Esophagus muscularis mucosa (tissue), 4 donors: ENCODE measurements at regions not wholly inside any gene's neighbourhood (a gene's known extent, or its start where the extent isn't known, plus 50 kb on each side); places are given as distances from the start of the nearest gene placed in this dataset.
"Not testable (repeated sequence)": the region's sequence is repeated elsewhere in the genome, so short reads cannot be mapped to it uniquely, and the experiment has no call there.

ENCODE experiments used
- DNase-seq: peaks from one replicate; pipeline ENCODE4 v3.0.0-alpha.2; 2017; ENCODE audit errors: extremely low spot score
- H3K27ac ChIP-seq, 4 donors: fragments of 200-600 bp; sonication (generic); replicated peaks in 1 of 4; 1 replicate in 3 of 4; 2 replicates in 1 of 4; pipeline ENCODE4 v1.5.1; 2016 to 2019; ENCODE audit warnings: mild to moderate bottlenecking in 1 of 4
- H3K27me3 ChIP-seq, 4 donors: fragments of 200-600 bp; sonication (generic); one replicate each; pipeline versions ENCODE4 v1.5.1 to v1.6.0; 2016 to 2019
- H3K36me3 ChIP-seq, 4 donors: fragments of 200-600 bp; sonication (generic); one replicate each; pipeline ENCODE4 v1.5.1; 2016 to 2019
- H3K4me1 ChIP-seq, 4 donors: fragments of 200-600 bp; sonication (generic); one replicate each; pipeline ENCODE4 v1.5.1; 2016 to 2019
- H3K4me3 ChIP-seq, 4 donors: fragments of 200-600 bp; sonication (generic); 1 replicate in 2 of 4; 2 replicates in 2 of 4; pipeline ENCODE4 v1.5.1; 2016 to 2019; ENCODE audit warnings: mild to moderate bottlenecking in 4 of 4, moderate library complexity in 1 of 4
- H3K9me3 ChIP-seq, 4 donors: fragments of 200-600 bp; sonication (generic); 1 replicate in 3 of 4; 2 replicates in 1 of 4; pipeline ENCODE4 v1.5.1; 2016 to 2019
- EP300 ChIP-seq: sonication (generic); formaldehyde crosslinking; IDR thresholded peaks from one replicate; pipeline ENCODE4 v1.6.1; 2017; ENCODE audit warnings: antibody characterized with exemption
- POLR2A ChIP-seq: fragments of 450-650 bp; IDR thresholded peaks from one replicate; pipeline ENCODE4 v1.6.1; 2017; ENCODE audit warnings: antibody characterized with exemption, moderate library complexity, mild to moderate bottlenecking, low read depth
- POLR2AphosphoS5 ChIP-seq, 2 donors: sonication (generic); formaldehyde crosslinking; IDR thresholded peaks; one replicate each; pipeline ENCODE4 v1.6.1; 2017; ENCODE audit warnings: antibody characterized with exemption in 2 of 2
- WGBS: methylation state at CpG from one replicate; pipeline ENCODE4 v1.1.5; 2018; 5-methylcytosine and 5-hydroxymethylcytosine counted together
- intact Hi-C: fragments of 100-400 bp; cut with DNase I; formaldehyde crosslinking; loops from one replicate; pipeline ENCODE4 v1.15.1; 2023
- TF ChIP-seq, protein P1 (sequence below), 3 experiments: fragments of 200-600 bp in 2 of 3; fragments of 450-650 bp in 1 of 3; sonication (generic) in 2 of 3; IDR thresholded peaks; one replicate each; pipeline ENCODE4 v1.5.1; 2017 to 2019; ENCODE audit warnings: antibody characterized with exemption in 3 of 3, mild to moderate bottlenecking in 2 of 3, moderate library complexity in 1 of 3

GRCh38 chr6:71090217-71090616, 133.4 kb upstream of the B3GAT2 start:
- TF ChIP-seq POLR2AphosphoS5 (IDR thresholded peaks at IDR 0.05) = no peak

GRCh38 chr6:71091167-71091566, 134.3 kb upstream of the B3GAT2 start:
- no peaks in the 10 kb centered on the region for H3K9me3 ChIP-seq
- H3K36me3 ChIP-seq = no peaks in the 10 kb centered on the region
- no peak for DNase-seq
- no peaks in the 10 kb centered on the region for H3K4me1 ChIP-seq
- TF ChIP-seq, protein P1, sequence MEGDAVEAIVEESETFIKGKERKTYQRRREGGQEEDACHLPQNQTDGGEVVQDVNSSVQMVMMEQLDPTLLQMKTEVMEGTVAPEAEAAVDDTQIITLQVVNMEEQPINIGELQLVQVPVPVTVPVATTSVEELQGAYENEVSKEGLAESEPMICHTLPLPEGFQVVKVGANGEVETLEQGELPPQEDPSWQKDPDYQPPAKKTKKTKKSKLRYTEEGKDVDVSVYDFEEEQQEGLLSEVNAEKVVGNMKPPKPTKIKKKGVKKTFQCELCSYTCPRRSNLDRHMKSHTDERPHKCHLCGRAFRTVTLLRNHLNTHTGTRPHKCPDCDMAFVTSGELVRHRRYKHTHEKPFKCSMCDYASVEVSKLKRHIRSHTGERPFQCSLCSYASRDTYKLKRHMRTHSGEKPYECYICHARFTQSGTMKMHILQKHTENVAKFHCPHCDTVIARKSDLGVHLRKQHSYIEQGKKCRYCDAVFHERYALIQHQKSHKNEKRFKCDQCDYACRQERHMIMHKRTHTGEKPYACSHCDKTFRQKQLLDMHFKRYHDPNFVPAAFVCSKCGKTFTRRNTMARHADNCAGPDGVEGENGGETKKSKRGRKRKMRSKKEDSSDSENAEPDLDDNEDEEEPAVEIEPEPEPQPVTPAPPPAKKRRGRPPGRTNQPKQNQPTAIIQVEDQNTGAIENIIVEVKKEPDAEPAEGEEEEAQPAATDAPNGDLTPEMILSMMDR (IDR thresholded peaks at IDR 0.05) = no peak
- no peak for TF ChIP-seq POLR2A
- no peak for TF ChIP-seq POLR2AphosphoS5 (IDR thresholded peaks at IDR 0.05)
- no peak for TF ChIP-seq EP300
- intact Hi-C loops = no loop called here
- H3K27ac ChIP-seq = no peak overlapping the region
- H3K4me3 ChIP-seq = no peak overlapping the region
- H3K27me3 ChIP-seq = no peaks in the 10 kb centered on the region
- WGBS = 70% methylated on average over 5 of the region's 5 CpGs

More at GRCh38 chr6:71090217-71090616, 133.4 kb upstream of the B3GAT2 start:
- Histone ChIP-seq H3K4me1 (no peaks in the 10 kb centered on the region), H3K4me3 (no peak overlapping the region), H3K27ac (no peak overlapping the region), H3K36me3 (no peaks in the 10 kb centered on the region), H3K27me3 (no peaks in the 10 kb centered on the region), H3K9me3 (no peaks in the 10 kb centered on the region)
- no peak for DNase-seq
- WGBS = 93% methylated on average over 4 of the region's 4 CpGs
- intact Hi-C loops = no loop called here

DNA sequence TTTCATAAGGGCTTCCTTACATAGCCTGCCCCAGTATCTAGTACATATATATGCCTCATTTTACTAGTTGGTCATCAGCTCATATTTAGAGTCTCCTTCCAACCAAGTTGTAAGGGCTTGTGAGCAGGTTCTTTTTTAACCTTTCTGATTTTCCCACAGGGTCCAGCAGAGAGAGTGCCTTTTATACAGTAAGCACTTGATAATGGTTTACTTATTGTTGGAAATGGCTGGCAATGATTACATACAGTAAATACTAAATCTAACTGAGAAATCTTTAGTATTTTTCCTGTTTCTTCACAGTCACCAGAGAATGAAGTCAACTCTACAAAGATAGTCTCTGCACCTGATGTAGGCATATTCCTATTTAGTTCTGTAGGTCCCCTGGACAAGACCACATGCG, 135.1 kb upstream of the B3GAT2 start:
- 0% methylated on average over 1 of the region's 1 CpG for WGBS
- Histone ChIP-seq H3K27ac (no peak overlapping the region), H3K36me3 (no peaks in the 10 kb centered on the region), H3K4me3 (no peak overlapping the region), H3K27me3 (no peaks in the 10 kb centered on the region), H3K9me3 (no peaks in the 10 kb centered on the region), H3K4me1 (no peaks in the 10 kb centered on the region)
- TF ChIP-seq EP300 (no peak), POLR2A (no peak), POLR2AphosphoS5 (IDR thresholded peaks at IDR 0.05) (no peak)
- TF ChIP-seq, protein P1 (IDR thresholded peaks at IDR 0.05) = no peak
- intact Hi-C loops = no loop called here
- no peak for DNase-seq

DNA sequence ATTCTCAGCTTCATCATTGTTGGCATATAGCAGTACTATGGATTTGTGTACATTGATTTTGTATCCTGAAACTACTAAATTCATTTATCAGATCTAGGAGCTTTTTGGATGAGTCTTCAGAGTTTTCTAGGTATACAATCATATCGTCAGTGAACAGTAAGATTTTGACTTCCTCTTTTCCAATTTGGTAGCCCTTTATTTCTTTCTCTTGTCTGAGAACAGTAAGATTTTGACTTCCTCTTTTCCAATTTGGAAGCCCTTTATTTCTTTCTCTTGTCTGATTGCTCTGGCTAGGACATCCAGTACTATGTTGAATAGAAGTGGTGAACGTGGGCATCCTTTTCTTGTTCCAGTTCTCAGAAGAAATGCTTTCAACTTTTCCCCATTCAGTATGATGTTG, 140.4 kb upstream of the B3GAT2 start:
- H3K4me1 ChIP-seq, H3K27ac ChIP-seq, H3K4me3 ChIP-seq, intact Hi-C loops, H3K36me3 ChIP-seq, DNase-seq, H3K27me3 ChIP-seq: not testable (repeated sequence)
- 76% methylated on average over 2 of the region's 2 CpGs for WGBS
- H3K9me3 ChIP-seq = peaks cover 0 to 17% (median 11%) of the 10 kb centered on the region in 4 donors

GRCh38 chr6:71099649-71100048, 142.8 kb upstream of the B3GAT2 start:
- Histone ChIP-seq H3K4me1 (no peaks in the 10 kb centered on the region), H3K9me3 (peaks cover 0 to 17% (median 11%) of the 10 kb centered on the region in 4 donors), H3K27me3 (no peaks in the 10 kb centered on the region), H3K27ac (no peak overlapping the region), H3K4me3 (no peak overlapping the region), H3K36me3 (no peaks in the 10 kb centered on the region)
- intact Hi-C loops = no loop called here
- WGBS = 74% methylated on average over 1 of the region's 1 CpG
- no peak for DNase-seq
- TF ChIP-seq POLR2AphosphoS5 (IDR thresholded peaks at IDR 0.05) (no peak), POLR2A (no peak)
- TF ChIP-seq, protein P1 (IDR thresholded peaks at IDR 0.05) = no peak

DNA sequence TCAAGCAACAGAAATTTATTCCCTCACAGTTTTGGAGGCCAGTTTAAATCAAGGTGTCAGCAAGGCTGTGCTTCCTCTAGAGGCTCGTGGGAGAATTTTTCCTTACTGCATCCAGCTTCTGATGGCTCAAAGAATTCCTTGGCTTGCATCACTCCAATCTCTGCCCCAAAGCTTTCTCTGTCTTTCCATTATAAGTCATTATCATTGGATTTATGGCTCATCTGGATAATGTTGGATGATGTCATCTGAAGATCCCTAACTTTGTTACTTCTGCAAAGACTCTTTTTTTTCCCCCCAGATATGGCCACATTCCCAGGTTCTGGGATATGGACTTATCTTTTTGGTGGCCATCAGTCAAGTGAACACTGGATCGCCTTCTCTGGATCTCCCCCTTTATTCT, 146.3 kb upstream of the B3GAT2 start:
- Histone ChIP-seq H3K9me3 (peaks cover 0 to 17% (median 11%) of the 10 kb centered on the region in 4 donors), H3K4me3 (no peak overlapping the region), H3K27ac (no peak overlapping the region), H3K36me3 (no peaks in the 10 kb centered on the region), H3K4me1 (peaks cover 10 to 21% (median 20%) of the 10 kb centered on the region in 4 donors), H3K27me3 (no peaks in the 10 kb centered on the region)
- TF ChIP-seq EP300 = no peak
- no peak for TF ChIP-seq POLR2AphosphoS5 (IDR thresholded peaks at IDR 0.05)
- TF ChIP-seq, protein P1 (IDR thresholded peaks at IDR 0.05) = no peak
- no peak for TF ChIP-seq POLR2A
- 85% methylated on average over 2 of the region's 2 CpGs for WGBS
- intact Hi-C loops = no loop called here
- no peak for DNase-seq
